H1 (cell line): ENCODE measurements at regions not wholly inside any gene's neighbourhood (a gene's known extent, or its start where the extent isn't known, plus 50 kb on each side); places are given as distances from the start of the nearest gene placed in this dataset.

ENCODE experiments used
- CTCF ChIA-PET: fragments of 300-600 bp; sonication (Branson Sonifier 250); formaldehyde crosslinking; loops from one replicate; lab custom pipeline; 2021; ENCODE audit not compliant: partially characterized antibody; lab: Charles Lee
- POLR2A ChIA-PET: fragments of 300-600 bp; sonication (Branson Sonifier 250); formaldehyde crosslinking; loops from one replicate; lab custom pipeline; 2021; ENCODE audit warnings: inconsistent platforms; ENCODE audit not compliant: partially characterized antibody; lab: Charles Lee
- DNase-seq, 2 experiments: peaks; one replicate each; pipeline versions ENCODE4 v3.0.0 to v3.0.0-alpha.2; 2010 to 2022; ENCODE audit warnings: low spot score in 2 of 2, low read depth in 1 of 2, mixed read lengths in 1 of 2
- FAIRE-seq: peaks from 2 replicates; lab custom pipeline; 2011; peaks lifted over from hg19 to GRCh38; lab: Jason Lieb, UNC
- H2AFZ ChIP-seq: 2 replicates; pipeline ENCODE4 v1.8.1; 2012; ENCODE audit warnings: low read length, inconsistent platforms
- H2AK5ac ChIP-seq: 2 replicates; pipeline ENCODE4 v1.6.1; 2013; ENCODE audit warnings: low read depth, low read length
- H2BK120ac ChIP-seq: replicated peaks from 2 replicates; pipeline ENCODE3; 2013; ENCODE audit warnings: low read depth, low read length, inconsistent platforms
- H2BK12ac ChIP-seq: 2 replicates; pipeline ENCODE4 v1.6.1; 2013; ENCODE audit warnings: low read depth, low read length
- H2BK15ac ChIP-seq: 2 replicates; pipeline ENCODE4 v1.6.1; 2013; ENCODE audit warnings: low read length
- H2BK20ac ChIP-seq: 2 replicates; pipeline ENCODE4 v1.6.1; 2013; ENCODE audit warnings: low read length
- H2BK5ac ChIP-seq: 2 replicates; pipeline ENCODE4 v1.6.1; 2013; ENCODE audit warnings: low read depth, low read length
- H3K14ac ChIP-seq: 2 replicates; pipeline ENCODE4 v1.6.1; 2013; ENCODE audit warnings: inconsistent platforms; ENCODE audit not compliant: insufficient read length
- H3K18ac ChIP-seq: 2 replicates; pipeline ENCODE4 v1.6.1; 2013; ENCODE audit warnings: low read length; ENCODE audit errors: extremely low read depth
- H3K23ac ChIP-seq: 2 replicates; pipeline ENCODE4 v1.6.1; 2013; ENCODE audit warnings: inconsistent platforms; ENCODE audit not compliant: insufficient read length
- H3K23me2 ChIP-seq: 2 replicates; pipeline ENCODE4 v1.6.1; 2013; ENCODE audit warnings: low read depth, low read length
- H3K27ac ChIP-seq: 2 replicates; pipeline ENCODE4 v1.6.1; 2011; ENCODE audit warnings: low read depth, low read length, inconsistent platforms
- H3K27me3 ChIP-seq, 4 experiments: replicated peaks in 1 of 4; 1 replicate in 1 of 4; 2 replicates in 3 of 4; pipeline versions ENCODE4 v1.6.1 to v1.8.1; 2011 to 2013; ENCODE audit warnings: low read length in 3 of 4, mild to moderate bottlenecking in 3 of 4, inconsistent platforms in 2 of 4, mixed read lengths in 2 of 4, moderate library complexity in 1 of 4; ENCODE audit not compliant: control insufficient read depth in 3 of 4, insufficient read depth in 3 of 4; ENCODE audit errors: extremely low read depth in 1 of 4
- H3K36me3 ChIP-seq, 4 experiments: 2 replicates each; pipeline versions ENCODE4 v1.6.1 to v1.8.1; 2011 to 2013; ENCODE audit warnings: mild to moderate bottlenecking in 4 of 4, low read length in 3 of 4, moderate library complexity in 2 of 4, control low read depth in 1 of 4, inconsistent platforms in 1 of 4; ENCODE audit not compliant: insufficient read depth in 4 of 4, control insufficient read depth in 2 of 4
- H3K4ac ChIP-seq: replicated peaks from 2 replicates; pipeline ENCODE3; 2013; ENCODE audit warnings: low read length, low read depth, mixed read lengths, inconsistent platforms; ENCODE audit not compliant: insufficient read length
- H3K4me1 ChIP-seq, 4 experiments: replicated peaks in 1 of 4; 1 replicate in 1 of 4; 2 replicates in 3 of 4; pipeline versions ENCODE4 v1.6.1 to v1.8.1; 2011 to 2013; ENCODE audit warnings: low read length in 3 of 4, inconsistent platforms in 2 of 4, mixed read lengths in 1 of 4; ENCODE audit not compliant: insufficient read depth in 4 of 4, control insufficient read depth in 3 of 4
- H3K4me2 ChIP-seq, 2 experiments: 2 replicates each; pipeline versions ENCODE4 v1.6.1 to v1.8.1; 2011 to 2013; ENCODE audit warnings: low read depth in 2 of 2, low read length in 2 of 2, control low read depth in 1 of 2, inconsistent platforms in 1 of 2, mild to moderate bottlenecking in 1 of 2; ENCODE audit not compliant: insufficient read depth in 1 of 2
- H3K4me3 ChIP-seq, 4 experiments: fragments of 200-600, 300-600 bp in 1 of 4; sonication (generic), shearing (Covaris generic), sonication (Bioruptor Twin) in 1 of 4; 2 replicates each; pipeline versions ENCODE4 v1.5.1 to v1.8.1; 2011 to 2016; ENCODE audit warnings: low read length in 4 of 4, low read depth in 3 of 4, control low read depth in 2 of 4, inconsistent platforms in 2 of 4, mild to moderate bottlenecking in 2 of 4, mixed read lengths in 1 of 4, moderate library complexity in 1 of 4; ENCODE audit not compliant: insufficient read depth in 2 of 4; ENCODE audit errors: extremely low read depth in 1 of 4
- H3K56ac ChIP-seq: replicated peaks from 2 replicates; pipeline ENCODE3; 2013; ENCODE audit warnings: low read depth, mild to moderate bottlenecking, mixed read lengths, low read length, inconsistent platforms; ENCODE audit not compliant: insufficient read length
- H3K79me1 ChIP-seq: 2 replicates; pipeline ENCODE4 v1.6.1; 2013; ENCODE audit warnings: low read depth, low read length, control low read depth
- H3K79me2 ChIP-seq, 2 experiments: 2 replicates each; pipeline versions ENCODE4 v1.6.1 to v1.8.1; 2012 to 2013; ENCODE audit warnings: low read length in 2 of 2, mild to moderate bottlenecking in 2 of 2, inconsistent platforms in 1 of 2; ENCODE audit not compliant: insufficient read depth in 2 of 2, control insufficient read depth in 1 of 2
- H3K9ac ChIP-seq, 4 experiments: replicated peaks in 1 of 4; 1 replicate in 1 of 4; 2 replicates in 3 of 4; pipeline versions ENCODE4 v1.6.1 to v1.8.1; 2011 to 2013; ENCODE audit warnings: low read depth in 3 of 4, low read length in 3 of 4, control low read depth in 2 of 4, mild to moderate bottlenecking in 2 of 4, moderate library complexity in 2 of 4, inconsistent platforms in 1 of 4; ENCODE audit errors: extremely low read depth in 1 of 4
- H3K9me3 ChIP-seq, 2 experiments: 2 replicates each; pipeline versions ENCODE4 v1.6.1 to v1.8.1; 2012 to 2013; ENCODE audit warnings: mild to moderate bottlenecking in 2 of 2, moderate library complexity in 2 of 2, control low read depth in 1 of 2, inconsistent platforms in 1 of 2, low read depth in 1 of 2, low read length in 1 of 2, mixed read lengths in 1 of 2; ENCODE audit not compliant: insufficient read depth in 2 of 2
- H4K20me1 ChIP-seq, 2 experiments: replicated peaks in 1 of 2; 2 replicates each; pipeline versions ENCODE3 to v1.8.1; 2011 to 2013; ENCODE audit warnings: inconsistent platforms in 2 of 2, low read length in 2 of 2, mild to moderate bottlenecking in 1 of 2; ENCODE audit not compliant: insufficient read depth in 2 of 2, control insufficient read depth in 1 of 2
- H4K5ac ChIP-seq: 2 replicates; pipeline ENCODE4 v1.6.1; 2013; ENCODE audit warnings: low read length, low read depth, mixed read lengths, inconsistent platforms; ENCODE audit not compliant: insufficient read length
- H4K8ac ChIP-seq: 2 replicates; pipeline ENCODE4 v1.8.0; 2013; ENCODE audit warnings: mild to moderate bottlenecking, moderate library complexity, low read length, inconsistent platforms; ENCODE audit not compliant: insufficient read depth; ENCODE audit errors: extremely low read depth
- H4K91ac ChIP-seq: replicated peaks from 2 replicates; pipeline ENCODE3; 2013; ENCODE audit warnings: low read length, mixed read lengths, inconsistent platforms; ENCODE audit not compliant: insufficient read length
- RAD21 ChIP-seq, 2 experiments: IDR thresholded peaks in 1 of 2; conservative IDR thresholded peaks in 1 of 2; 2 replicates each; pipeline ENCODE4 v1.6.1; 2011; ENCODE audit warnings: low read depth in 2 of 2, low read length in 2 of 2, improper control_type of control experiment in 1 of 2, inconsistent platforms in 1 of 2, mild to moderate bottlenecking in 1 of 2, moderate library complexity in 1 of 2
- TBP ChIP-seq: IDR thresholded peaks from 2 replicates; pipeline ENCODE4 v1.6.1; 2011; ENCODE audit warnings: low read depth, low read length, improper control_type of control experiment
- WGBS, 2 experiments: shearing (Covaris generic) in 1 of 2; methylation state at CpG; one replicate each; pipeline versions ENCODE4 v1.1.6 to v1.1.7; 2013 to 2015; ENCODE audit warnings: low lambda C conversion rate in 2 of 2, mixed read lengths in 2 of 2, inconsistent platforms in 1 of 2, low coverage in 1 of 2, missing lambda C conversion rate in 1 of 2; ENCODE audit not compliant: insufficient replicate concordance in 2 of 2, insufficient coverage in 1 of 2, insufficient read length in 1 of 2; ENCODE audit errors: extremely low coverage in 1 of 2, missing lambda C conversion rate in 1 of 2; 5-methylcytosine and 5-hydroxymethylcytosine counted together

DNA sequence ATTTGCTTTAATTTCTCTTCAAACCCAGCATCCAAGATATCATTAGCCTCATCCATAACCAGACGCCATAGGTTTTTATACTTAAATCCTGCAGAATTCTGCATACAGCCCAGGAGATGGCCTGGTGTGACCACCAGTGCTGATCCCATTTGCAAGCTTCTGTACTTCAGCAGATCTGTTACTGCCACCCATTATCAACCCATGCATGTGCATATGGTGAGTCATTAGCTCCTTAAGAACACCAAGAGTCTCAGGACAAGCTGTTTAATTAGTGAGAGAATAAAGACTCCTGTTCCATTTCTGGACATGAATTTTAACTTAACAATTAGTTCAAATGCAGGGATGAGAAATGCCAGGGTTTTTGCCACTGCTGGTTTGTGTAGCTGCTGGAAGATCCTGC lies 110.7 kb upstream of the TANK start:
- Histone ChIP-seq H2BK15ac (no peak overlapping the region), H3K56ac (no peak overlapping the region), H2BK20ac (no peak overlapping the region), H3K27me3 (no peaks in the 10 kb centered on the region), H2AFZ (no peak overlapping the region), H3K27ac (no peak overlapping the region), H3K79me1 (no peaks in the 10 kb centered on the region), H3K4me3 (no peak overlapping the region), H4K8ac (no peak overlapping the region), H3K14ac (no peak overlapping the region), H3K79me2 (no peaks in the 10 kb centered on the region), H2BK5ac (no peak overlapping the region), H3K9me3 (no peaks in the 10 kb centered on the region), H3K9ac (no peak overlapping the region), H3K18ac (no peak overlapping the region), H2BK120ac (no peak overlapping the region), H4K20me1 (no peaks in the 10 kb centered on the region), H3K4me2 (no peak overlapping the region), H2BK12ac (no peak overlapping the region), H3K4ac (no peak overlapping the region), H3K36me3 (no peaks in the 10 kb centered on the region), H2AK5ac (no peak overlapping the region), H3K23ac (no peak overlapping the region), H4K91ac (no peak overlapping the region), H3K23me2 (no peaks in the 10 kb centered on the region), H4K5ac (no peak overlapping the region), H3K4me1 (peaks cover 0 to 9% (median 5%) of the 10 kb centered on the region in 4 experiments; a peak in 3 of 7 replicates)
- ChIA-PET POLR2A (no interaction called here), CTCF (no interaction called here)
- DNase-seq (no peak), FAIRE-seq (no peak)
- WGBS, 2 experiments, result 73% methylated on average over 1 of the region's 1 CpG; no CpG with 5 or more reads in 1 of the 2 experiments
- no peak for TF ChIP-seq RAD21 (IDR thresholded peaks at IDR 0.05 in 1 of 2, conservative IDR thresholded peaks at IDR 0.05 in 1 of 2; ENCODE audit: low read depth in 2 of 2, low read length in 2 of 2)
- TF ChIP-seq TBP, result no peak
